Vagina (tissue), 2 donors: ENCODE measurements at regions not wholly inside any gene's neighbourhood (a gene's known extent, or its start where the extent isn't known, plus 50 kb on each side); places are given as distances from the start of the nearest gene placed in this dataset.

Source experiments
- DNase-seq, 2 donors: peaks; one replicate each; pipeline ENCODE4 v3.0.0-alpha.2; 2017; ENCODE audit errors: extremely low spot score in 2 of 2
- H3K27ac ChIP-seq: fragments of 200-600 bp; sonication (generic); one replicate; pipeline ENCODE4 v1.5.1; 2019
- H3K27me3 ChIP-seq: fragments of 200-600 bp; sonication (generic); one replicate; pipeline ENCODE4 v1.5.1; 2019
- H3K36me3 ChIP-seq, 2 donors: fragments of 200-600 bp; sonication (generic); one replicate each; pipeline ENCODE4 v1.5.1; 2017 to 2019
- H3K4me1 ChIP-seq: fragments of 200-600 bp; sonication (generic); one replicate; pipeline ENCODE4 v1.5.1; 2019
- H3K4me3 ChIP-seq, 2 donors: fragments of 200-600 bp; sonication (generic); 1 replicate in 1 of 2; 2 replicates in 1 of 2; pipeline ENCODE4 v1.5.1; 2016 to 2019
- H3K9me3 ChIP-seq: fragments of 200-600 bp; sonication (generic); one replicate; pipeline ENCODE4 v1.5.1; 2019
- CTCF ChIP-seq, 3 experiments: fragments of 450-650 bp in 2 of 3; fragments of 200-600 bp in 1 of 3; sonication (generic) in 1 of 3; IDR thresholded peaks; one replicate each; pipeline ENCODE4 v1.5.1; 2017 to 2019; ENCODE audit warnings: antibody characterized with exemption in 3 of 3, mild to moderate bottlenecking in 2 of 3, moderate library complexity in 2 of 3
- POLR2A ChIP-seq, 2 donors: fragments of 450-650 bp; IDR thresholded peaks; one replicate each; pipeline ENCODE4 v1.6.1; 2017; ENCODE audit warnings: antibody characterized with exemption in 2 of 2, mild to moderate bottlenecking in 2 of 2, moderate library complexity in 2 of 2
- POLR2AphosphoS5 ChIP-seq, 2 donors: sonication (generic); formaldehyde crosslinking; IDR thresholded peaks; one replicate each; pipeline ENCODE4 v1.9.0; 2017; ENCODE audit warnings: antibody characterized with exemption in 2 of 2, mild to moderate bottlenecking in 2 of 2, low read depth in 1 of 2; ENCODE audit not compliant: insufficient read depth in 1 of 2
- intact Hi-C: fragments of 100-400 bp; cut with DNase I; formaldehyde crosslinking; loops from one replicate; pipeline ENCODE4 v1.15.1; 2023

- no peaks in the 10 kb centered on the region for H3K9me3 ChIP-seq
- H3K36me3 ChIP-seq = no peaks in the 10 kb centered on the region
- TF ChIP-seq POLR2AphosphoS5 (IDR thresholded peaks at IDR 0.05; ENCODE audit: insufficient read depth in 1 of 2, low read depth in 1 of 2) (no peak), POLR2A (IDR thresholded peaks at IDR 0.05) (no peak), CTCF (IDR thresholded peaks at IDR 0.05) (no peak)
- H3K4me1 ChIP-seq = no peaks in the 10 kb centered on the region
- intact Hi-C loops = no loop called here
- no peaks in the 10 kb centered on the region for H3K27me3 ChIP-seq
- no peak for DNase-seq
- no peak overlapping the region for H3K4me3 ChIP-seq
- no peak overlapping the region for H3K27ac ChIP-seq
Observed at GRCh38 chr2:149884871-149885270, 297.3 kb upstream of the MMADHC start.

- intact Hi-C loops = no loop called here
- H3K36me3 ChIP-seq = no peaks in the 10 kb centered on the region
- no peak overlapping the region for H3K27ac ChIP-seq
- DNase-seq = no peak
- H3K4me1 ChIP-seq = no peaks in the 10 kb centered on the region
- no peak overlapping the region for H3K4me3 ChIP-seq
- H3K9me3 ChIP-seq = no peaks in the 10 kb centered on the region
- no peaks in the 10 kb centered on the region for H3K27me3 ChIP-seq
- no peak for TF ChIP-seq POLR2AphosphoS5 (IDR thresholded peaks at IDR 0.05; ENCODE audit: insufficient read depth in 1 of 2, low read depth in 1 of 2)
- TF ChIP-seq CTCF (IDR thresholded peaks at IDR 0.05) = no peak
- TF ChIP-seq POLR2A (IDR thresholded peaks at IDR 0.05) = no peak
Observed at GRCh38 chr2:149877913-149878312, 290.3 kb upstream of the MMADHC start.

DNA sequence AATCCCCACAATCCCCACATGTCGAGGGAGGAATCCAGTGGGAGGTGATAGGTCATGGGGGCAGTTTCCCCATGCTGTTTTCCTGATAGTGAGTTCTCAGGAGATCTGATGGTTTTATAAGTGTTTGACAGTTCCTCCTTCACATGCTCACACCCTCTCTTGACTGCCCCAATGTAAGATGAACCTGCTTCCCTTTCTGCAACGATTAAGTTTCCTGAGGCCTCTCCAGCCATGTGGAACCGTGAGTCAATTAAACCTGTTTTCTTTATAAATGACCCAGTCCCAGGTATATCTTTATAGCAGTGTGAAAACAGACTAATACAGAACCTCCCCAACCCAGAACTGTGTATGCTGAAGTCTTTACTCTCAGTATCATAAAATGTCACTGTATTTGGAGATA, 289.5 kb upstream of the MMADHC start:
- intact Hi-C loops = no loop called here
- no peak overlapping the region for H3K27ac ChIP-seq
- H3K27me3 ChIP-seq = no peaks in the 10 kb centered on the region
- no peak overlapping the region for H3K4me3 ChIP-seq
- H3K4me1 ChIP-seq = no peaks in the 10 kb centered on the region
- no peaks in the 10 kb centered on the region for H3K36me3 ChIP-seq
- TF ChIP-seq POLR2AphosphoS5 (IDR thresholded peaks at IDR 0.05; ENCODE audit: insufficient read depth in 1 of 2, low read depth in 1 of 2) (no peak), CTCF (IDR thresholded peaks at IDR 0.05) (no peak), POLR2A (IDR thresholded peaks at IDR 0.05) (no peak)
- no peaks in the 10 kb centered on the region for H3K9me3 ChIP-seq
- no peak for DNase-seq

GRCh38 chr2:149873936-149874335, 286.4 kb upstream of the MMADHC start:
- H3K36me3 ChIP-seq = no peaks in the 10 kb centered on the region
- H3K27me3 ChIP-seq = no peaks in the 10 kb centered on the region
- no peak for TF ChIP-seq POLR2A (IDR thresholded peaks at IDR 0.05)
- no peak for TF ChIP-seq POLR2AphosphoS5 (IDR thresholded peaks at IDR 0.05; ENCODE audit: insufficient read depth in 1 of 2, low read depth in 1 of 2)
- TF ChIP-seq CTCF (IDR thresholded peaks at IDR 0.05) = no peak
- H3K4me3 ChIP-seq = no peak overlapping the region
- intact Hi-C loops = no loop called here
- no peak overlapping the region for H3K27ac ChIP-seq
- DNase-seq = no peak
- no peaks in the 10 kb centered on the region for H3K4me1 ChIP-seq
- H3K9me3 ChIP-seq = no peaks in the 10 kb centered on the region

- Histone ChIP-seq H3K36me3 (no peaks in the 10 kb centered on the region), H3K27me3 (no peaks in the 10 kb centered on the region), H3K4me1 (no peaks in the 10 kb centered on the region), H3K9me3 (no peaks in the 10 kb centered on the region), H3K27ac (no peak overlapping the region), H3K4me3 (no peak overlapping the region)
- DNase-seq = no peak
- intact Hi-C loops = no loop called here
- TF ChIP-seq POLR2AphosphoS5 (IDR thresholded peaks at IDR 0.05; ENCODE audit: insufficient read depth in 1 of 2, low read depth in 1 of 2) = no peak
- no peak for TF ChIP-seq POLR2A (IDR thresholded peaks at IDR 0.05)
- no peak for TF ChIP-seq CTCF (IDR thresholded peaks at IDR 0.05)
Observed at GRCh38 chr2:149872638-149873150, 285.1 kb upstream of the MMADHC start.
